GM12878 (cell line): ENCODE measurements at regions not wholly inside any gene's neighbourhood (a gene's known extent, or its start where the extent isn't known, plus 50 kb on each side); places are given as distances from the start of the nearest gene placed in this dataset.

Experiments
- CHD2 ChIP-seq: IDR thresholded peaks from 2 replicates; pipeline ENCODE4 v1.6.1; 2011; ENCODE audit warnings: low read depth, low read length, improper control_type of control experiment, borderline replicate concordance
- EZH2 ChIP-seq: IDR thresholded peaks from 2 replicates; pipeline ENCODE4 v1.6.1; 2012; ENCODE audit warnings: low read depth, mild to moderate bottlenecking, control low read depth, inconsistent platforms, low read length, borderline replicate concordance; ENCODE audit not compliant: control insufficient read depth
- FOXK2 ChIP-seq: fragments of 450-650 bp; IDR thresholded peaks from 2 replicates; pipeline ENCODE4 v1.6.1; 2017; ENCODE audit warnings: mild to moderate bottlenecking, moderate library complexity
- MEF2A ChIP-seq: IDR thresholded peaks from 2 replicates; pipeline ENCODE4 v1.6.1; 2011; ENCODE audit warnings: low read depth, mild to moderate bottlenecking, low read length, moderate library complexity; ENCODE audit not compliant: insufficient read depth
- MYC ChIP-seq: IDR thresholded peaks from 2 replicates; pipeline ENCODE4 v1.6.1; 2011; ENCODE audit warnings: mild to moderate bottlenecking, low read length, moderate library complexity, inconsistent platforms; ENCODE audit not compliant: insufficient read depth, insufficient replicate concordance, insufficient read length, severe bottlenecking
- NBN ChIP-seq: fragments of 450-650 bp; IDR thresholded peaks from 2 replicates; pipeline ENCODE4 v1.6.1; 2016
- POLR2A ChIP-seq: IDR thresholded peaks from 2 replicates; pipeline ENCODE4 v1.6.1; 2011; ENCODE audit warnings: low read depth, mild to moderate bottlenecking, low read length
- POU2F2 ChIP-seq: IDR thresholded peaks from 3 replicates; pipeline ENCODE4 v1.6.1; 2011; ENCODE audit warnings: low read depth, mild to moderate bottlenecking, low read length, borderline replicate concordance
- RFX5 ChIP-seq: IDR thresholded peaks from 2 replicates; pipeline ENCODE4 v1.6.1; 2011; ENCODE audit warnings: low read depth, low read length, improper control_type of control experiment
- SMC3 ChIP-seq: IDR thresholded peaks from 2 replicates; pipeline ENCODE4 v1.6.1; 2011; ENCODE audit warnings: low read length, improper control_type of control experiment, borderline replicate concordance
- SRF ChIP-seq, 2 experiments: IDR thresholded peaks; 2 replicates each; pipeline ENCODE4 v1.6.1; 2011; ENCODE audit warnings: low read depth in 2 of 2, low read length in 2 of 2, mild to moderate bottlenecking in 1 of 2, moderate library complexity in 1 of 2
- TAF1 ChIP-seq: IDR thresholded peaks from 2 replicates; pipeline ENCODE4 v1.6.1; 2011; ENCODE audit warnings: mild to moderate bottlenecking, low read depth, low read length, borderline replicate concordance
- TF ChIP-seq, protein P1 (sequence below), 3 experiments: IDR thresholded peaks in 2 of 3; conservative IDR thresholded peaks in 1 of 3; 2 replicates each; pipeline ENCODE4 v1.5.1; 2011; ENCODE audit warnings: low read depth in 3 of 3, low read length in 3 of 3, mild to moderate bottlenecking in 3 of 3, control low read depth in 2 of 3, moderate library complexity in 2 of 3, inconsistent platforms in 1 of 3, mixed read lengths in 1 of 3; ENCODE audit not compliant: control insufficient read depth in 2 of 3, insufficient read depth in 1 of 3; ENCODE audit errors: extremely low read depth in 1 of 3
- TF ChIP-seq, protein P2 (sequence below): IDR thresholded peaks from 2 replicates; pipeline ENCODE4 v1.6.1; 2011; ENCODE audit warnings: mild to moderate bottlenecking, low read depth, low read length, moderate library complexity; ENCODE audit not compliant: insufficient replicate concordance

GRCh38 chr4:74528178-74528577 is 83.2 kb downstream of the AREG start:
- no peak for TF ChIP-seq MEF2A
- TF ChIP-seq MYC = no peak
- TF ChIP-seq, protein P1, sequence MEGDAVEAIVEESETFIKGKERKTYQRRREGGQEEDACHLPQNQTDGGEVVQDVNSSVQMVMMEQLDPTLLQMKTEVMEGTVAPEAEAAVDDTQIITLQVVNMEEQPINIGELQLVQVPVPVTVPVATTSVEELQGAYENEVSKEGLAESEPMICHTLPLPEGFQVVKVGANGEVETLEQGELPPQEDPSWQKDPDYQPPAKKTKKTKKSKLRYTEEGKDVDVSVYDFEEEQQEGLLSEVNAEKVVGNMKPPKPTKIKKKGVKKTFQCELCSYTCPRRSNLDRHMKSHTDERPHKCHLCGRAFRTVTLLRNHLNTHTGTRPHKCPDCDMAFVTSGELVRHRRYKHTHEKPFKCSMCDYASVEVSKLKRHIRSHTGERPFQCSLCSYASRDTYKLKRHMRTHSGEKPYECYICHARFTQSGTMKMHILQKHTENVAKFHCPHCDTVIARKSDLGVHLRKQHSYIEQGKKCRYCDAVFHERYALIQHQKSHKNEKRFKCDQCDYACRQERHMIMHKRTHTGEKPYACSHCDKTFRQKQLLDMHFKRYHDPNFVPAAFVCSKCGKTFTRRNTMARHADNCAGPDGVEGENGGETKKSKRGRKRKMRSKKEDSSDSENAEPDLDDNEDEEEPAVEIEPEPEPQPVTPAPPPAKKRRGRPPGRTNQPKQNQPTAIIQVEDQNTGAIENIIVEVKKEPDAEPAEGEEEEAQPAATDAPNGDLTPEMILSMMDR (IDR thresholded peaks at IDR 0.05 in 2 of 3, conservative IDR thresholded peaks at IDR 0.05 in 1 of 3; ENCODE audit: control insufficient read depth in 2 of 3, extremely low read depth in 1 of 3, insufficient read depth in 1 of 3, low read depth in 3 of 3, low read length in 3 of 3) = no peak
- TF ChIP-seq POU2F2 = no peak
- no peak for TF ChIP-seq POLR2A
- TF ChIP-seq NBN = no peak
- no peak for TF ChIP-seq TAF1
- no peak for TF ChIP-seq CHD2
- TF ChIP-seq SMC3 = no peak
- TF ChIP-seq FOXK2 = no peak
- no peak for TF ChIP-seq EZH2
- TF ChIP-seq, protein P2, sequence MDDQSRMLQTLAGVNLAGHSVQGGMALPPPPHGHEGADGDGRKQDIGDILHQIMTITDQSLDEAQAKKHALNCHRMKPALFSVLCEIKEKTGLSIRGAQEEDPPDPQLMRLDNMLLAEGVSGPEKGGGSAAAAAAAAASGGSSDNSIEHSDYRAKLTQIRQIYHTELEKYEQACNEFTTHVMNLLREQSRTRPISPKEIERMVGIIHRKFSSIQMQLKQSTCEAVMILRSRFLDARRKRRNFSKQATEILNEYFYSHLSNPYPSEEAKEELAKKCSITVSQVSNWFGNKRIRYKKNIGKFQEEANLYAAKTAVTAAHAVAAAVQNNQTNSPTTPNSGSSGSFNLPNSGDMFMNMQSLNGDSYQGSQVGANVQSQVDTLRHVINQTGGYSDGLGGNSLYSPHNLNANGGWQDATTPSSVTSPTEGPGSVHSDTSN = no peak
- no peak for TF ChIP-seq RFX5
- no peak for TF ChIP-seq SRF (IDR thresholded peaks at IDR 0.05; ENCODE audit: low read depth in 2 of 2, low read length in 2 of 2)
